H1 (cell line): ENCODE measurements at regions not wholly inside any gene's neighbourhood (a gene's known extent, or its start where the extent isn't known, plus 50 kb on each side); places are given as distances from the start of the nearest gene placed in this dataset.

Experiments used
- PHF8 ChIP-seq: fragments of 200-600 bp; sonication (generic); conservative IDR thresholded peaks from 2 replicates; pipeline ENCODE4 v1.7.1; 2012; ENCODE audit warnings: low read depth, mild to moderate bottlenecking, inconsistent platforms, low read length, moderate library complexity

- no peak for TF ChIP-seq PHF8
These were observed 126.8 kb upstream of the SYT10 start (continued) for GRCh38 chr12:33566403-33566802.
